NCI-H2081 treated with DMSO at 0.1 percent for 48 hours (cell line): ENCODE measurements at regions not wholly inside any gene's neighbourhood (a gene's known extent, or its start where the extent isn't known, plus 50 kb on each side); places are given as distances from the start of the nearest gene placed in this dataset.
"Not testable (repeated sequence)": the region's sequence is repeated elsewhere in the genome, so short reads cannot be mapped to it uniquely, and the experiment has no call there.

Source experiments
- DNase-seq: peaks from one replicate; lab custom pipeline; 2025; lab: John Stamatoyannopoulos, UW

DNA sequence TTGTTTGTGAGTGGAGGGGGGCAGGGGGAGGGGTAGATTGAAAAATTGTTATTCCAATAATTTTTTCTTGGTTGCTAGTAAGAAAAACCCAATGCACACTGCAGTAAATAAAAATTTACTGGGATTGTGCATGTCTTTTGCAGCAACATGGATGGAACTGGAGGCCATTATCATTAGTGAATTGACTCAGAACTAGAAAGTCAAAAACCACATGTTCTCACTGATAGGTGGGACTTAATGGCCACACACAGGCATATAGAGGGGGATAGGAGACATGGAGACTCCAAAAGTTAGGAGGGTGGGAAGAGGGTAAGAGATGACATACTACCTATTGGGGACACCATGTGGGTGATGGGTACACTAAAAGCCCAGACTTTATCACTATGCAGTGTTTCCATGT, 67.2 kb downstream of the BUB3 start:
- no peak for DNase-seq

DNA sequence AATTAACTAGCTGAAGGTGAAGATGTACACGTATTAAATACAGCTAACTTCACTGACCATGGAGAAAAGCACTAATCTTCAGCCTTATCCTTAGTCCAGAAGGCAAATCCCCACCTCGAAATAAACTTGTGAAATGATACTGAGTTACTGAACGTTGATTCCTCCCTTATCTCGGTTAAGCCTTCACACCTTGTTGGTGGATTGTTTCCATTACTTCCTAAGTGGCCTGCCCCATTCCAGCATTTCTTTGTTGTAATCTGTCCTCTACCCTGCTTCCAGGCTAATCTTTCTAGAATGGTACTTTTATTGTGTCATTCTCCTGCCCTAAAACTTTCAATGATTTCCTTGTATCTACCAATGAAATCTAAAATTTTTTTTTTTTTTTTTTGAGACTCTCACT, 68.6 kb downstream of the BUB3 start:
- DNase-seq = no peak

DNA sequence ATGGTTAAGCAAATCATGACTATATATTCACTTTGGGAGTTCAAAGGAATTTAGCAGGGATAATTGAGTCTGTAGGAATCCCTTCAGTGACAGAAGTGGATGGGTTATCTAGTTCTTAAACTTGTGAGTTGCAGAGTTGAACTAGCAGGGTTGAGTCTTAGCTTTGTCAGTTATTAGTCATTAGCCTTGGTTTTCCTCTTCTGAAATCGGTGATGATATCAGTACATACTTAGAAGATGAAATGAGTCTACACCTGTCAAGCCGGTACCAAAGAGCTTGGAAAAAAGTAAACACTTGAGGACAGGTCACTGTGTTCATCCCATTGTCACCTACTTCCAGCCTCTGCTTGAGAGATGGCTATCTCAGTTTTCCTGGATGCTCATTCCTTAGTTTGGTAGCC, 73.5 kb downstream of the BUB3 start:
- DNase-seq = no peak

GRCh38 chr10:123229927-123230630, 75.9 kb downstream of the BUB3 start:
- DNase-seq = no peak

DNA sequence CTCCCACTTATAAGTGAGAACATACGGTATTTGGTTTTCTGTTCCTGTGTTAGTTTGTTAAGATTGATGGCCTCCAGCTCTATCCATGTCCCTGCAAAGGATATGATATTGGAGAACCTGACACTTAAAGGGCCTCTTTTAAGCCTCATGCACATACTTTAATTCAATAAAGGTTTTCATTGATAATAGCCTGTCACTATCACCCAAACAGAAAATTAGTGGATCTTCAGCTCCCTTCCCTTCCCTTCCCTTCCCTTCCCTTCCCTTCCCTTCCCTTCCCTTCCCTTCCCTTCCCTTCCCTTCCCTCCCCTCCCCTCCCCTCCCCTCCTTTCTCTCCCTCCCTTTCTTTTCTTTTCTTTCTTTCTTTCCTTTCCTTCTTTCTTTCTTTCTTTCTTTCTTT, 78.7 kb downstream of the BUB3 start:
- not testable (repeated sequence) for DNase-seq

DNA sequence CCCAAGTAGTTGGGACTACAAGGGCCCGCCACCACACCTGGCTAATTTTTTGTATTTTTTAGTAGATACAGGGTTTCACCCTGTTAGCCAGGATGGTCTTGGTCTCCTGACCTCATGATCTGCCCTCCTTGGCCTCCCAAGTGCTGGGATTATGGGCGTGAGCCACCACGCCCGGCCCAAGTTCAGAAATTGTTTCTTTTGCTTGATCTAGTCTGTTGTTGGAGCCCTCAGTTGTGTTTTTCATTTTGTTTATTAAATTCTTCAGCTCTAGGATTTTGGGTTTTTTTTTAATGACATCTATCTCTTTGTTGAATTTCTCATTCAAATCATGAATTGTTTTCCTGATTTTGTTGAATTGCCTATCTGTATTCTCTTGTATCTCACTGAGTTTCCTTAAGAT, 80.8 kb downstream of the BUB3 start:
- DNase-seq = not testable (repeated sequence)

DNA sequence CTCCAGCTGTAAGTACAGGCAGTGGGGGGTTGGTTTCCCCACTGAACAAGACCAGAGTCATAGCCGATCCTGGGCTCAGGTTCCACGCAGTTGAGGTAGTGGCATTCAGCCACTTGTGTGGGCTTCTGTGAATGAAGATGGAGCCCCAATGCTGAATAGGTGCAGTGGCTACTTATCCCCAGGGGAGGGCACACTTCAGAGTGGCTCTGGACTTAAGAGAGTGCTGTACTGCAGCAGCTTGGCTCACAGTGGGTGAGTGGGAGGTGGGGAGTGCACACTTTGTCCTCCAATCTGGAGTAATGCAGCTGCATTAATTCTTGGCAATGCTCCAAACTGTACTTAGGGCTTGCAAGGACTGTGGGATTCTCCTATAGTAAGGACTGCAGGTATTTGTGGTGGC, 81.9 kb downstream of the BUB3 start:
- no peak for DNase-seq

DNA sequence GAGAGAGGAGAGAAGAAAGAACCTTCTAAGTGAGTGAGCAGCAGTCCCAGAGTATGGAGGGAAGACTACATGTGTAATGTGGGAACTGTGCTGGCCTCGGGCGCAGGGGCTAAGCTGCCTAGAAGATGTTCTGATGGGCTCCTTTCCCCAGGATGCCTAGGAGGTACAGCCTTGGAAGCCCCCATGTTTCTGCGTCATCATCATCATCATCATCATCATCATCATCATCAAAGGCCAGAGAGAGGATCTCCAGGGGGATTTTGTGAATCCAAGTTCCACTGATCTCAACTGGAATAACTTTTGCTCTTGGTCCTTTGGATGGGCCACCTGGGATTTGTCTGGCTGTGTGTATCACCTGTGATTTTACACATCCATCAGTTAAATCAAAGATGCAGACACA, 86.0 kb downstream of the BUB3 start:
- DNase-seq = no peak

- DNase-seq = no peak
Observed at GRCh38 chr10:123240776-123241175, 86.6 kb downstream of the BUB3 start.

DNA sequence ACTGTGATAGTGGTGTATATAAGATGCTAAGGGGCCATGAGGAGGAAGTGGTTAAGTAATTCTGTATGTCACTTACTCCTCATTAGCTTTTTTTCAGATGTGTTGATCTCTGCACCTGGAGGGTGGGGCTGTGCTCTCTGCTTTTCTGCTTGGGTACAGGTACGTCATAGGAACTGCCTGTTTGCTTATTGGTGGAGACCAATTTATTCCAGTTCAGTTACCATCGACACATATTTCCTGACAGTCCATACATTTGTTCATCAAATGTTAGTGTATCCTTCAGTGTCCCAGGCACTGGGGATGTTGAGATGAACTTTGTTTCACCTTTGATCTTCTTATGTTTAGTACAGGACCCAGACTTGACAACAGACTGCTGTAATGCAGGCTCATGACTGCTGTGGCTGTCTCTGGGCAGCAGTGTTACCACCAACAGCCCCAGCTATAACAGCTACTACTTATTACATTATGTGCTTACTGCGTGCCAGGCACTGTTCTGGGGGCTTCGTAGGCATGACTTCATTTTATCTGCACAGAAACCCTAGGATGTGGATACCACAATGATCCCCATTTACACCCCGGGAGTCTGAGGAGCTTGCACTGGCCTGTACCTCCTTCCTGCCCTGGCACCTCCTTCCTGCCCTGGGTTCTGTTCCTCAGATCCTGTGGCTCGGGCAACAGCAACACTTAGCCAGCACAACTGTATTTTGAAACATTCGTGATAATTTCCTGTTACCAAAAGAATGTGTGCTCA, 87.4 kb downstream of the BUB3 start:
- no peak for DNase-seq

DNA sequence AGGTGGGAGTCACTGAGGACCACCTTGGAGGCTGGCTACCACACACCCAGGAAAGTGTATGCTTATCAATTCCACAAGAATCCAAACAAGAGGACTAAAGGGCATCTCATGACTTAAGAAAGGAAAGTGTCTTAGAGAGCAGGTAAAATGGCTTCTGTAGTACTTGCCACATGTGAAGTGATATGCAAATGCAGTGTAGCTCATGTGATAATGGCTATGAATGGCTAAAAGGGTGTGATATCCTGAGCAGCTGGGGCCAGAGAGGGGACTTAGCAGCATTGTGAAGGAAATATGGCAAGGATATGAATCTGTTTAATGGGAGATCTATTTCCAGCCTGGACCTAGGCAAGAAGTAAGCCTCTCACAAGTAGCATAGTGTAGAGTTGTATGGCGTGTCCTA, 90.5 kb downstream of the BUB3 start:
- DNase-seq = no peak

DNA sequence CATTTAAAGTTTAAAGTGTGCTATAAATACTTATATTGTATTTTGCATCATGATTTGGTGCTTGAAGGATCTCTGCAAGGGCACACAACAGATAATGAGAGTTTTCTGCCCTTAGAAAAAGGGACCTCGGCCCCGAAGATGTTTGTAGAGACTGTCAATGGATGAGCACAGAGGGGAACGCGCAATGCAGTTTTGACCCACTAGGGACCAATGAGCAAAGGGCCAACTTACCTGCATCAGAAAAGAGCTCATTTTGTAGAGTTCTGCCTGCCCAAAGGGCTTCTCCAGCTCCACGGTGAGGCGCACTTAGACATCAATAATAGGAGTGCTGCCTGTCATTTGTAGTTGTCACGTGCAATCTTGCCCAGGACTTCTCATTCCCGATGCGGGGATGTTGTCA, 91.1 kb downstream of the BUB3 start:
- DNase-seq = no peak

DNA sequence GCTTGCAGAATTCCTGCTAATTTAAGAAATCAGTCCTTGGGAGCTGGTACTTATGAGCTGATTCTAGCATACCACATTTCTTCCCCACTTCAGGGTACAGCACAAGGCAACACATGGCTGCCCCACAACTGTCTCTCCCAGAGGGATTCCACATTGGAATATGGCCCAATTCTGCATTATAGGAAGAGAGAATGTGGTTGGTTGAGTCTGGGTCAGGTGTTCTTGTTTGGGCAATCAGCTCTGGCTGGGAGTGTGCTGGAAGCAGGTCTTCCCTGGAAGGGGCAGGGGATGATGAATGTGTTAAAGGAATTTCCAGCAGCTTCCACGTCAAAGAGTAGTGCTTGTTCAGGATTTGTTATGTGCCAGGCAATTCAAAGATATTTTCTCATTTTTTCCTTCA, 95.7 kb downstream of the BUB3 start:
- no peak for DNase-seq

DNA sequence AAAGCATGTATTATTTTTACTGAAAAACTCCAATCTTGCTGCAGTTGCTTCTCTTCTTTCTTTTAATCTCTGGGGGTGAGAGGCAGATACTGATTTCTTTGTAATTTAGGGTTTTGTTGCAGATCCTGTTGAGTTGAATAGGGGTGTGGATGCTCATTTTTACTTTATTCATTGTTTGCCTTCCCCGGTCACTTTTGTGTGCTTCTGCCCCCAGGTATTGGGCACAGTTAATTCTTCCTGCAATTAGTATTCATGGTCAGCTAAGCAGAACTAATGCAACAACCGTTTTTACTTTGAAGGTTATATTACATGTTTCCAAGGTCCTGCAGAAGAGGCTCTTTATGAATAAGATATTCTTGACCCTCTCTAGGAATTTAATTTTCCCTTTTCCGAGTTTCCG, 96.4 kb downstream of the BUB3 start:
- DNase-seq = no peak

- DNase-seq = no peak
Observed at GRCh38 chr10:123252779-123253178, 98.6 kb downstream of the BUB3 start.

DNA sequence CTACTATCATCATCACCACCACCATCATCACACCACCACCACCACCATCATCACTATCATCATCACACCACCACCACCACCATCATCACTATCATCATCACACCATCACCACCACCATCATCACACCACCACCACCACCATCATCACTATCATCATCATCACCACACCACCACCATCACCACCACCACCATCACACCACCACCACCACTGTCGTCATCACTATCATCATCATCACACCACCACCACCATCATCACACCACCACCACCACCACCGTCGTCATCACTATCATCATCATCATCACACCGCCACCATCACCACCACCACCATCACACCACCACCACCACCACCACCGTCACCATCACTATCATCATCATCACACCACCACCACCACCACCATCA, 100.1 kb downstream of the BUB3 start:
- DNase-seq = not testable (repeated sequence)

- DNase-seq = no peak
Observed at GRCh38 chr10:123257904-123258456, 103.8 kb downstream of the BUB3 start.

- no peak for DNase-seq
Observed at GRCh38 chr10:123259081-123259480, 104.9 kb downstream of the BUB3 start.

GRCh38 chr10:123259791-123260190, 105.6 kb downstream of the BUB3 start:
- DNase-seq = no peak

- DNase-seq = no peak
Observed at GRCh38 chr10:123262456-123262855, 108.3 kb downstream of the BUB3 start.

DNA sequence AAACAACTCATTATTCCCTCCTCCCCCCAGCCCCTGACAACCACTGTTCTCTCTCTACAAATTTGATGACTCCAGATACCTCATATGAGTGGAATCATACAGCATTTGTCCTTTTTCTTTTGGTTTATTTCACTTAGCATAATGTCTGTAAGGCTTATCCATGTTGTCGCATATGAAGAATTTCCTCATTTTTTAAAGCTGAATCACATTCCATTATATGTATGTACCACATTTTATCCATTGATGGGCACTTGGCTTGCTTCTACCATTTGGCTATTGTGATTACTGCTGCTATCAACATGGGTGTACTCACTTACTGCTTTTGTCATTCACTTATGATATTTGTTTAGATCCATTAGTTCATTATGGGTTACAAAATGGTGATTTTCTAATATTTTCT, 112.8 kb downstream of the BUB3 start:
- DNase-seq = no peak

- no peak for DNase-seq
Observed at GRCh38 chr10:123269017-123269552, 114.9 kb downstream of the BUB3 start.

DNA sequence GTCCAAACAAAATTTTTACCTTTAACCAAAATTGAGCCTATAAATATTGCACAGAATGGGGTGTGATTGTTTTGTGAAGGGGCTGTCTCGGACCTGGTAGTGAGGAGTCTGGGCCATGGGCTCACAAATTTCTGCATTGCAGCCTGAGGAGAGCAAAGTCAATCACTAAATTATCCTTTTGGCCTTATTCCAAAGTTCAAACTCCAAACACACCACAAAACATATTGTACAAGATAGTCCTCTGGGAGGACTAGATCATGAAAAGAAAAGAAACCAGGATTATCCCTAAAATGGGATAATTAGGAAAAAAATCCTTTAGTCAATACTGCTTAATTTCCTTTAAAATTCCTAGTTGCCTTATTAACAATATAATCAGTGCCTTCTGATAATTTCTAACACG, 115.5 kb downstream of the BUB3 start:
- DNase-seq = no peak
